ENCODE measurements at regions not wholly inside any gene's neighbourhood (a gene's known extent, or its start where the extent isn't known, plus 50 kb on each side); places are given as distances from the start of the nearest gene placed in this dataset.

DNA sequence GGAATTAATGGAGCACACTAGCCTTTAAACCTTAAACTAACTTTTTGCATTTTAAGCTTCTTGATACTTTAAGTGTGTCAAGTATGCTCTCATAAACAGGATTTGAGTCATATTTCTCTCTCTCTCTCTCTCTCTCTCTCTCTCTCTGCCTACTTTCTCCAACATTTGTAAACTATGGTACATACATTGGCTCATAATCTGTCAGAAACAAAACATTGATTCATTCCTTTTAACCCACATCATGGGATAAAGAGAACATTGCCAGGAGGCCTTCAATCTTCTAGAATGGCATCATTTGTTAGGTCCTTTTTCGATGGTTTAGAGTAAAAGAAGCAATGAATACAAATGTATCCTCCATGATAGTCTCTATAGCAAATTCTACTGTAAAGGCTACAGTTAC, 81.6 kb upstream of the RERGL start:
- 49 to 57% methylated on average over 1 of the region's 1 CpG for WGBS, 2 donors
- Histone ChIP-seq H3K36me3 (no peaks in the 10 kb centered on the region), H3K9me3 (peaks cover 0 to 20% (median 0%) of the 10 kb centered on the region in 4 donors), H3K4me1 (no peaks in the 10 kb centered on the region), H3K27ac (no peak overlapping the region), H3K27me3 (no peaks in the 10 kb centered on the region), H3K4me3 (no peak overlapping the region)
- no peak for DNase-seq (ENCODE audit: low spot score in 2 of 2)
- TF ChIP-seq POLR2A (IDR thresholded peaks at IDR 0.05) (no peak), EP300 (IDR thresholded peaks at IDR 0.05) (no peak)
- TF ChIP-seq, protein P1, sequence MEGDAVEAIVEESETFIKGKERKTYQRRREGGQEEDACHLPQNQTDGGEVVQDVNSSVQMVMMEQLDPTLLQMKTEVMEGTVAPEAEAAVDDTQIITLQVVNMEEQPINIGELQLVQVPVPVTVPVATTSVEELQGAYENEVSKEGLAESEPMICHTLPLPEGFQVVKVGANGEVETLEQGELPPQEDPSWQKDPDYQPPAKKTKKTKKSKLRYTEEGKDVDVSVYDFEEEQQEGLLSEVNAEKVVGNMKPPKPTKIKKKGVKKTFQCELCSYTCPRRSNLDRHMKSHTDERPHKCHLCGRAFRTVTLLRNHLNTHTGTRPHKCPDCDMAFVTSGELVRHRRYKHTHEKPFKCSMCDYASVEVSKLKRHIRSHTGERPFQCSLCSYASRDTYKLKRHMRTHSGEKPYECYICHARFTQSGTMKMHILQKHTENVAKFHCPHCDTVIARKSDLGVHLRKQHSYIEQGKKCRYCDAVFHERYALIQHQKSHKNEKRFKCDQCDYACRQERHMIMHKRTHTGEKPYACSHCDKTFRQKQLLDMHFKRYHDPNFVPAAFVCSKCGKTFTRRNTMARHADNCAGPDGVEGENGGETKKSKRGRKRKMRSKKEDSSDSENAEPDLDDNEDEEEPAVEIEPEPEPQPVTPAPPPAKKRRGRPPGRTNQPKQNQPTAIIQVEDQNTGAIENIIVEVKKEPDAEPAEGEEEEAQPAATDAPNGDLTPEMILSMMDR (IDR thresholded peaks at IDR 0.05): no peak

DNA sequence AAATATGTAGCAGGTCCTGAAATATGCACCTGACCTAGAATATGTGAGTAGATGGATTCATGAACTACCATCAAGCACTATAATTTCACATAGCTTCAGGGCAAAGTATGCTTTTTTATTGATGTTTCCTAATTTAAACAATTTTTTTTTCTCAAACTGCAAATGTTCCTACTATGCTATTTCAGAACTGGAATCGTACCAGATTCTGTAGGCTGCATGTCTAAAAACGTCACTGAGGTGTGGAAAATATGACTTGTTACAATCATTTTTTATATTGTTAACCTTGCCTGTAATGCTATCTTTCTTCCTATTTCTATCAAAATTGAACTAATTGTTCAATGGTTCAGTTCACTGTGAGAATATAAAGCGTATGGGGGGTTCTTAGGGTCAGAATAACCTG, 78.0 kb upstream of the RERGL start:
- Histone ChIP-seq H3K9me3 (peaks cover 0 to 9% (median 0%) of the 10 kb centered on the region in 4 donors), H3K4me3 (no peak overlapping the region), H3K27me3 (no peaks in the 10 kb centered on the region), H3K27ac (no peak overlapping the region), H3K4me1 (peaks cover 0 to 7% (median 2%) of the 10 kb centered on the region in 4 donors), H3K36me3 (no peaks in the 10 kb centered on the region)
- 66 to 83% methylated on average over 3 of the region's 3 CpGs for WGBS, 2 donors
- TF ChIP-seq POLR2A (IDR thresholded peaks at IDR 0.05): no peak
- TF ChIP-seq, protein P1 (IDR thresholded peaks at IDR 0.05): no peak
- DNase-seq (ENCODE audit: low spot score in 2 of 2): no peak

DNA sequence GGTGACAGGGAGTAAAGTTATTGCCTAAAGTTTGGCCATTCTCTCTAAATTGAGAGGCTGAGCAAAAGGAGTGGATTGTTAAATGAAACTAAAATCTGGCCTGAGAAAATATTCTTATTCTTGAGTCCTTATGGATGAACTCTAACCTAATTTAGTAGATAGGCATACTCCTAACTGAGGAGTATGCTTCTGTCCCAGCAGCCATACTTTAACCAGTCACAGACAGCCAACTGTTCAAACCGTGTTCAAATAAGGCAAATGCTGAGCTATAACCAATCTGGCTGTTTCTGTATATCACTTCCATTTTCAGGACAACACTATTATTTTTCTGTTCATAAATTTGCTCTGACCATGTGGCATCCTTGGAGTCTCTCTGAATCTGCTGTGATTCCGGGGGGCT, 75.9 kb upstream of the RERGL start:
- H3K27ac ChIP-seq: peak overlapping the region in 1 of 4 donors; percentile 44
- WGBS, 2 donors: 56 to 58% methylated on average over 2 of the region's 2 CpGs
- H3K4me1 ChIP-seq: peaks cover 0 to 7% (median 2%) of the 10 kb centered on the region in 4 donors
- no peaks in the 10 kb centered on the region for H3K36me3 ChIP-seq
- H3K4me3 ChIP-seq: no peak overlapping the region
- no peak for DNase-seq (ENCODE audit: low spot score in 2 of 2)
- TF ChIP-seq POLR2A (IDR thresholded peaks at IDR 0.05) (no peak), EP300 (IDR thresholded peaks at IDR 0.05) (no peak)
- TF ChIP-seq, protein P1 (IDR thresholded peaks at IDR 0.05): no peak
- H3K27me3 ChIP-seq: no peaks in the 10 kb centered on the region
- H3K9me3 ChIP-seq: no peaks in the 10 kb centered on the region

DNA sequence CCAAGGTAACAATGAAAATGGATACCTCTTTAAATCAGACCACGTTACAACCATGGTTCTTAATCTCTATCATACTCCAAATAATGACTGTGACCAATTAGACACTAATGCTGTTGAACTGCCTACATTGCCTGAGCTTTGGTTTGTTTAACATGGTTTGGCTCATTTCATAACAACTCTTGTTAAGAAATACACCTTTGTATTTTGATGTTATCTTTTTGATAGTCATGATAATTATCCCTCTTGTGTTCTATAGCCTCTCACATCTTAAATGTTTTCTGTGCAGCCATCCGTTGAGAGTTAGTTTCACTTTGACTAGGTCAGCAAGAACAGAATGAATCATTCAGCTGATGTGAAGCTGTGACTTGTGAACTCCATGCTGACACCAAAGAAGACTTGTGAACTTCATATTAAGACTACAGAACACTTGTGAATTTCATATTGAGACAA, 75.5 kb upstream of the RERGL start:
- DNase-seq (ENCODE audit: low spot score in 2 of 2): no peak
- Histone ChIP-seq H3K36me3 (no peaks in the 10 kb centered on the region), H3K27ac (peak overlapping the region in 1 of 4 donors; percentile 44), H3K4me1 (peaks cover 0 to 7% (median 2%) of the 10 kb centered on the region in 4 donors), H3K9me3 (no peaks in the 10 kb centered on the region), H3K4me3 (peak overlapping the region in 1 of 4 donors; percentile 5), H3K27me3 (no peaks in the 10 kb centered on the region)
- TF ChIP-seq EP300 (IDR thresholded peaks at IDR 0.05) (no peak), POLR2A (IDR thresholded peaks at IDR 0.05) (no peak)
- TF ChIP-seq, protein P1 (IDR thresholded peaks at IDR 0.05): no peak
- WGBS, 2 donors: 10 to 13% methylated on average over 2 of the region's 2 CpGs

DNA sequence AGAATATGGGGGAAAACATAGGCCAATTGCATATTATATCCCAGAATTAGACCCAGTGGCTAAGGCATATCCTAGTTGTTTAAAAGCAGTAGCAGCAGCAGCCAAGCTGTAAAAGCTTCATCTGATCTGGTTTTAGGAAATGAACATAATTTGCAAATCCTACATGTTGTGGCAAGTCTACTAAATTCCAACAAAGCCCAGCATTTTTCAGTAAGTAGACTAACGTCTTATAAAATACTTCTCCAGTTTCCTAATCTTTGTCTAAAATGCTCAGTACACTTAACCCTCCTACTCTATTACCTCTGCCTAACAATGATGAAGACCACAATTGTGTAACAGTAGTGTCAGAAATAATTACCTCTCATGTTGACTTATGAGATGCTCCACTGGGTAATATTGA, 70.9 kb upstream of the RERGL start:
- no peak overlapping the region for H3K4me3 ChIP-seq
- no peaks in the 10 kb centered on the region for H3K36me3 ChIP-seq
- no peak for DNase-seq (ENCODE audit: low spot score in 2 of 2)
- TF ChIP-seq POLR2A (IDR thresholded peaks at IDR 0.05) (no peak), EP300 (IDR thresholded peaks at IDR 0.05) (no peak)
- TF ChIP-seq, protein P1 (IDR thresholded peaks at IDR 0.05): no peak
- H3K27me3 ChIP-seq: no peaks in the 10 kb centered on the region
- WGBS, 2 donors: 53 to 62% methylated on average over 1 of the region's 1 CpG
- peaks cover 0 to 3% (median under 1%) of the 10 kb centered on the region in 4 donors for H3K4me1 ChIP-seq
- H3K27ac ChIP-seq: no peak overlapping the region
- peaks cover 0 to 7% (median 0%) of the 10 kb centered on the region in 4 donors for H3K9me3 ChIP-seq
